Activated naive CD4-positive, alpha-beta T cell treated with anti-CD3 and anti-CD28 coated beads for 36 hours (primary cell): ENCODE measurements at regions not wholly inside any gene's neighbourhood (a gene's known extent, or its start where the extent isn't known, plus 50 kb on each side); places are given as distances from the start of the nearest gene placed in this dataset.

ENCODE experiments used
- CTCF ChIA-PET: fragments of 350-600 bp; sonication (Branson Sonifier 250); formaldehyde crosslinking; loops from one replicate; lab custom pipeline; 2021; ENCODE audit warnings: antibody characterized with exemption; lab: Charles Lee
- DNase-seq: peaks from one replicate; pipeline ENCODE4 v3.0.0-alpha.2; 2020
- H3K27ac Mint-ChIP-seq: one replicate; pipeline ENCODE4 v1.8.0; 2021; ENCODE audit warnings: mild to moderate bottlenecking, mixed read lengths
- H3K27me3 Mint-ChIP-seq: one replicate; pipeline ENCODE4 v1.8.0; 2021; ENCODE audit warnings: low read depth, mixed read lengths
- H3K36me3 Mint-ChIP-seq: one replicate; pipeline ENCODE4 v1.8.0; 2021; ENCODE audit warnings: low read depth, mixed read lengths
- H3K4me1 Mint-ChIP-seq: one replicate; pipeline ENCODE4 v1.8.0; 2021; ENCODE audit warnings: low read depth, mixed read lengths
- H3K4me3 Mint-ChIP-seq: one replicate; pipeline ENCODE4 v1.8.0; 2021; ENCODE audit warnings: mild to moderate bottlenecking, moderate library complexity, mixed read lengths
- H3K9me3 Mint-ChIP-seq: one replicate; pipeline ENCODE4 v1.8.0; 2021; ENCODE audit warnings: mixed read lengths
- intact Hi-C: fragments of 100-400 bp; cut with micrococcal nuclease; formaldehyde crosslinking; loops from one replicate; pipeline ENCODE4 v1.15.1; 2023

- no peak overlapping the region for H3K4me3 Mint-ChIP-seq
- no peaks in the 10 kb centered on the region for H3K36me3 Mint-ChIP-seq
- peaks cover 25% of the 10 kb centered on the region for H3K27me3 Mint-ChIP-seq
- intact Hi-C loops: no loop called here
- no peak for DNase-seq
- H3K9me3 Mint-ChIP-seq: no peaks in the 10 kb centered on the region
- H3K4me1 Mint-ChIP-seq: no peaks in the 10 kb centered on the region
- no peak overlapping the region for H3K27ac Mint-ChIP-seq
- CTCF ChIA-PET: no interaction called here
These were observed 112.5 kb upstream of the GAS1 start for GRCh38 chr9:87059772-87060171.

GRCh38 chr9:87062746-87063145 is 115.4 kb upstream of the GAS1 start:
- intact Hi-C loops: no loop called here
- H3K4me3 Mint-ChIP-seq: no peak overlapping the region
- H3K27me3 Mint-ChIP-seq: peaks cover 19% of the 10 kb centered on the region
- DNase-seq: no peak
- no peaks in the 10 kb centered on the region for H3K4me1 Mint-ChIP-seq
- H3K36me3 Mint-ChIP-seq: no peaks in the 10 kb centered on the region
- CTCF ChIA-PET: no interaction called here
- H3K27ac Mint-ChIP-seq: no peak overlapping the region
- H3K9me3 Mint-ChIP-seq: no peaks in the 10 kb centered on the region

GRCh38 chr9:87063246-87063645 is 115.9 kb upstream of the GAS1 start:
- intact Hi-C loops: no loop called here
- no peaks in the 10 kb centered on the region for H3K9me3 Mint-ChIP-seq
- H3K27ac Mint-ChIP-seq: no peak overlapping the region
- CTCF ChIA-PET: no interaction called here
- no peak overlapping the region for H3K4me3 Mint-ChIP-seq
- DNase-seq: no peak
- H3K4me1 Mint-ChIP-seq: no peaks in the 10 kb centered on the region
- no peaks in the 10 kb centered on the region for H3K36me3 Mint-ChIP-seq
- H3K27me3 Mint-ChIP-seq: peaks cover 14% of the 10 kb centered on the region

GRCh38 chr9:87063871-87064270 is 116.6 kb upstream of the GAS1 start:
- DNase-seq: no peak
- no peak overlapping the region for H3K4me3 Mint-ChIP-seq
- peaks cover 10% of the 10 kb centered on the region for H3K27me3 Mint-ChIP-seq
- intact Hi-C loops: no loop called here
- no peaks in the 10 kb centered on the region for H3K4me1 Mint-ChIP-seq
- H3K36me3 Mint-ChIP-seq: no peaks in the 10 kb centered on the region
- no peak overlapping the region for H3K27ac Mint-ChIP-seq
- CTCF ChIA-PET: no interaction called here
- H3K9me3 Mint-ChIP-seq: no peaks in the 10 kb centered on the region

- Mint-ChIP-seq H3K27me3 (peaks cover 6% of the 10 kb centered on the region), H3K27ac (no peak overlapping the region), H3K4me1 (no peaks in the 10 kb centered on the region), H3K36me3 (no peaks in the 10 kb centered on the region), H3K4me3 (no peak overlapping the region), H3K9me3 (no peaks in the 10 kb centered on the region)
- CTCF ChIA-PET: no interaction called here
- intact Hi-C loops: no loop called here
- no peak for DNase-seq
These were observed 117.0 kb upstream of the GAS1 start for GRCh38 chr9:87064311-87064710.

GRCh38 chr9:87065981-87066380 is 118.7 kb upstream of the GAS1 start:
- H3K27ac Mint-ChIP-seq: no peak overlapping the region
- H3K9me3 Mint-ChIP-seq: no peaks in the 10 kb centered on the region
- H3K4me1 Mint-ChIP-seq: no peaks in the 10 kb centered on the region
- no peaks in the 10 kb centered on the region for H3K36me3 Mint-ChIP-seq
- intact Hi-C loops: no loop called here
- DNase-seq: no peak
- no peak overlapping the region for H3K4me3 Mint-ChIP-seq
- CTCF ChIA-PET: no interaction called here
- peaks cover 5% of the 10 kb centered on the region for H3K27me3 Mint-ChIP-seq

GRCh38 chr9:87067426-87067825 is 120.1 kb upstream of the GAS1 start:
- intact Hi-C loops: no loop called here
- CTCF ChIA-PET: no interaction called here
- H3K27ac Mint-ChIP-seq: no peak overlapping the region

GRCh38 chr9:87068177-87068840 is 121.0 kb upstream of the GAS1 start:
- H3K27ac Mint-ChIP-seq: no peak overlapping the region
- intact Hi-C loops: no loop called here
- H3K4me1 Mint-ChIP-seq: no peaks in the 10 kb centered on the region
- H3K9me3 Mint-ChIP-seq: no peaks in the 10 kb centered on the region
- no peaks in the 10 kb centered on the region for H3K36me3 Mint-ChIP-seq
- DNase-seq: no peak
- no peak overlapping the region for H3K4me3 Mint-ChIP-seq
- CTCF ChIA-PET: no interaction called here
- H3K27me3 Mint-ChIP-seq: no peaks in the 10 kb centered on the region

More at GRCh38 chr9:87067426-87067825, 120.1 kb upstream of the GAS1 start:
- H3K27me3 Mint-ChIP-seq: no peaks in the 10 kb centered on the region
- no peaks in the 10 kb centered on the region for H3K36me3 Mint-ChIP-seq
- no peaks in the 10 kb centered on the region for H3K4me1 Mint-ChIP-seq
- no peak for DNase-seq
- no peaks in the 10 kb centered on the region for H3K9me3 Mint-ChIP-seq
- no peak overlapping the region for H3K4me3 Mint-ChIP-seq

GRCh38 chr9:87069690-87070089 is 122.4 kb upstream of the GAS1 start:
- Mint-ChIP-seq H3K27ac (no peak overlapping the region), H3K4me1 (no peaks in the 10 kb centered on the region), H3K9me3 (no peaks in the 10 kb centered on the region), H3K4me3 (no peak overlapping the region), H3K27me3 (no peaks in the 10 kb centered on the region), H3K36me3 (no peaks in the 10 kb centered on the region)
- no peak for DNase-seq
- intact Hi-C loops: no loop called here
- CTCF ChIA-PET: no interaction called here

GRCh38 chr9:87070336-87070735 is 123.0 kb upstream of the GAS1 start:
- Mint-ChIP-seq H3K4me3 (no peak overlapping the region), H3K27me3 (no peaks in the 10 kb centered on the region), H3K4me1 (no peaks in the 10 kb centered on the region), H3K27ac (no peak overlapping the region), H3K9me3 (no peaks in the 10 kb centered on the region), H3K36me3 (no peaks in the 10 kb centered on the region)
- intact Hi-C loops: no loop called here
- no peak for DNase-seq
- CTCF ChIA-PET: no interaction called here

GRCh38 chr9:87071473-87071872 is 124.2 kb upstream of the GAS1 start:
- no peaks in the 10 kb centered on the region for H3K27me3 Mint-ChIP-seq
- no peak overlapping the region for H3K27ac Mint-ChIP-seq
- H3K9me3 Mint-ChIP-seq: no peaks in the 10 kb centered on the region
- no peaks in the 10 kb centered on the region for H3K36me3 Mint-ChIP-seq
- intact Hi-C loops: no loop called here
- DNase-seq: no peak
- H3K4me1 Mint-ChIP-seq: no peaks in the 10 kb centered on the region
- CTCF ChIA-PET: interaction anchor here (0.7 kb wide), 1 partner anchor 637 kb away, joined by 3 read pairs; no protein-coding TSS in a partner anchor
- H3K4me3 Mint-ChIP-seq: no peak overlapping the region

- Mint-ChIP-seq H3K27ac (no peak overlapping the region), H3K27me3 (no peaks in the 10 kb centered on the region), H3K4me3 (no peak overlapping the region), H3K36me3 (no peaks in the 10 kb centered on the region), H3K9me3 (peaks cover 2% of the 10 kb centered on the region), H3K4me1 (no peaks in the 10 kb centered on the region)
- DNase-seq: no peak
- CTCF ChIA-PET: no interaction called here
- intact Hi-C loops: no loop called here
These were observed 126.4 kb upstream of the GAS1 start for GRCh38 chr9:87073692-87074091.

GRCh38 chr9:87075537-87075936 is 128.2 kb upstream of the GAS1 start:
- CTCF ChIA-PET: no interaction called here
- intact Hi-C loops: no loop called here

More at GRCh38 chr9:87075537-87075936, 128.2 kb upstream of the GAS1 start:
- no peak overlapping the region for H3K27ac Mint-ChIP-seq
- H3K27me3 Mint-ChIP-seq: no peaks in the 10 kb centered on the region
- peaks cover 5% of the 10 kb centered on the region for H3K9me3 Mint-ChIP-seq
- H3K4me3 Mint-ChIP-seq: no peak overlapping the region
- no peak for DNase-seq
- no peaks in the 10 kb centered on the region for H3K36me3 Mint-ChIP-seq
- H3K4me1 Mint-ChIP-seq: no peaks in the 10 kb centered on the region
